ENCODE measurements at regions not wholly inside any gene's neighbourhood (a gene's known extent, or its start where the extent isn't known, plus 50 kb on each side); places are given as distances from the start of the nearest gene placed in this dataset.

- no peak overlapping the region for H3K18ac ChIP-seq (ENCODE audit: extremely low read depth, low read length)
- H3K9me3 ChIP-seq (ENCODE audit: insufficient read depth in 2 of 2, low read depth in 1 of 2, low read length in 1 of 2), result peaks cover 0 to 5% of the 10 kb centered on the region in 2 experiments; a peak in 1 of 4 replicates
- H3K79me1 ChIP-seq (ENCODE audit: low read depth, low read length), result no peaks in the 10 kb centered on the region
- no peak overlapping the region for H3K27ac ChIP-seq (ENCODE audit: low read depth, low read length)
- POLR2A ChIA-PET (ENCODE audit: partially characterized antibody), result no interaction called here
- TF ChIP-seq SP1 (IDR thresholded peaks at IDR 0.05; ENCODE audit: low read depth, low read length) (no peak), CTBP2 (IDR thresholded peaks at IDR 0.05; ENCODE audit: borderline replicate concordance, insufficient read depth, insufficient read length, low read length) (no peak), CBX5 (IDR thresholded peaks at IDR 0.05; ENCODE audit: low read depth, low read length) (no peak), HDAC2 (IDR thresholded peaks at IDR 0.05; ENCODE audit: borderline replicate concordance in 1 of 2, low read depth in 2 of 2, low read length in 2 of 2) (no peak), HDAC6 (IDR thresholded peaks at IDR 0.05; ENCODE audit: low read depth, low read length) (no peak), MAX (IDR thresholded peaks at IDR 0.05) (no peak), GTF2F1 (IDR thresholded peaks at IDR 0.05; ENCODE audit: borderline replicate concordance, low read depth, low read length) (no peak), RBBP5 (IDR thresholded peaks at IDR 0.05; ENCODE audit: borderline replicate concordance, low read depth, low read length) (no peak), KDM1A (IDR thresholded peaks at IDR 0.05; ENCODE audit: borderline replicate concordance, low read length) (no peak), NANOG (IDR thresholded peaks at IDR 0.05; ENCODE audit: insufficient read depth, low read depth, low read length, poor library complexity, severe bottlenecking) (no peak), CEBPB (IDR thresholded peaks at IDR 0.05; ENCODE audit: low read depth, low read length) (no peak), POU5F1 (IDR thresholded peaks at IDR 0.05; ENCODE audit: low read depth, low read length) (no peak), SP2 (IDR thresholded peaks at IDR 0.05; ENCODE audit: low read length) (no peak)
- no peak overlapping the region for H2BK120ac ChIP-seq (replicated peaks; ENCODE audit: low read depth, low read length)
- H2AFZ ChIP-seq (ENCODE audit: low read length), result no peak overlapping the region
- H3K36me3 ChIP-seq (ENCODE audit: control insufficient read depth in 2 of 4, insufficient read depth in 4 of 4, low read length in 3 of 4), result no peaks in the 10 kb centered on the region
- H2BK12ac ChIP-seq (ENCODE audit: low read depth, low read length), result no peak overlapping the region
- CTCF ChIA-PET (ENCODE audit: partially characterized antibody), result interaction anchor here (1.1 to 1.8 kb wide), 5 partner anchors 17 to 127 kb away, joined by 3 to 7 read pairs (median 4); no protein-coding TSS in a partner anchor
- H4K20me1 ChIP-seq (replicated peaks in 1 of 2; ENCODE audit: control insufficient read depth in 1 of 2, insufficient read depth in 2 of 2, low read length in 2 of 2), result no peaks in the 10 kb centered on the region
- no peak overlapping the region for H4K5ac ChIP-seq (ENCODE audit: insufficient read length, low read depth, low read length)
- no peak overlapping the region for H3K56ac ChIP-seq (replicated peaks; ENCODE audit: insufficient read length, low read depth, low read length)
- no peak for DNase-seq (ENCODE audit: low read depth in 1 of 2, low spot score in 2 of 2)
- H2BK5ac ChIP-seq (ENCODE audit: low read depth, low read length), result no peak overlapping the region
- no peak overlapping the region for H4K8ac ChIP-seq (ENCODE audit: extremely low read depth, insufficient read depth, low read length)
- no peak overlapping the region for H3K4ac ChIP-seq (replicated peaks; ENCODE audit: insufficient read length, low read depth, low read length)
- no peak for FAIRE-seq
- no peak overlapping the region for H3K23ac ChIP-seq (ENCODE audit: insufficient read length)
- no peaks in the 10 kb centered on the region for H3K23me2 ChIP-seq (ENCODE audit: low read depth, low read length)
- H4K91ac ChIP-seq (replicated peaks; ENCODE audit: insufficient read length, low read length), result no peak overlapping the region
- no peaks in the 10 kb centered on the region for H3K79me2 ChIP-seq (ENCODE audit: control insufficient read depth in 1 of 2, insufficient read depth in 2 of 2, low read length in 2 of 2)
- no peak overlapping the region for H3K4me3 ChIP-seq (ENCODE audit: extremely low read depth in 1 of 4, insufficient read depth in 2 of 4, low read depth in 3 of 4, low read length in 4 of 4)
- H3K4me1 ChIP-seq (replicated peaks in 1 of 4; ENCODE audit: control insufficient read depth in 3 of 4, insufficient read depth in 4 of 4, low read length in 3 of 4), result no peaks in the 10 kb centered on the region
- H3K27me3 ChIP-seq (replicated peaks in 1 of 4; ENCODE audit: control insufficient read depth in 3 of 4, extremely low read depth in 1 of 4, insufficient read depth in 3 of 4, low read length in 3 of 4), result no peaks in the 10 kb centered on the region
- no peak overlapping the region for H2BK15ac ChIP-seq (ENCODE audit: low read length)
- H2BK20ac ChIP-seq (ENCODE audit: low read length), result no peak overlapping the region
- H2AK5ac ChIP-seq (ENCODE audit: low read depth, low read length), result no peak overlapping the region
- no peak overlapping the region for H3K9ac ChIP-seq (replicated peaks in 1 of 4; ENCODE audit: extremely low read depth in 1 of 4, low read depth in 3 of 4, low read length in 3 of 4)
- no peak overlapping the region for H3K14ac ChIP-seq (ENCODE audit: insufficient read length)
- 91% methylated on average over 6 of the region's 8 CpGs; no CpG with 5 or more reads in 1 of the 2 experiments for WGBS, 2 experiments (ENCODE audit: extremely low coverage in 1 of 2, insufficient coverage in 1 of 2, insufficient read length in 1 of 2, insufficient replicate concordance in 2 of 2, low coverage in 1 of 2, low lambda C conversion rate in 2 of 2, missing lambda C conversion rate in 1 of 2)
- H3K4me2 ChIP-seq (ENCODE audit: insufficient read depth in 1 of 2, low read depth in 2 of 2, low read length in 2 of 2), result no peak overlapping the region
Observed at GRCh38 chr2:5868931-5869330, 176.7 kb downstream of the SOX11 start.

Measured in H1 (cell line).